H1 (cell line): ENCODE measurements at regions not wholly inside any gene's neighbourhood (a gene's known extent, or its start where the extent isn't known, plus 50 kb on each side); places are given as distances from the start of the nearest gene placed in this dataset.

Experiments used
- CTCF ChIA-PET: fragments of 300-600 bp; sonication (Branson Sonifier 250); formaldehyde crosslinking; loops from one replicate; lab custom pipeline; 2021; ENCODE audit not compliant: partially characterized antibody; lab: Charles Lee
- POLR2A ChIA-PET: fragments of 300-600 bp; sonication (Branson Sonifier 250); formaldehyde crosslinking; loops from one replicate; lab custom pipeline; 2021; ENCODE audit warnings: inconsistent platforms; ENCODE audit not compliant: partially characterized antibody; lab: Charles Lee
- DNase-seq, 2 experiments: peaks; one replicate each; pipeline versions ENCODE4 v3.0.0 to v3.0.0-alpha.2; 2010 to 2022; ENCODE audit warnings: low spot score in 2 of 2, low read depth in 1 of 2, mixed read lengths in 1 of 2
- FAIRE-seq: peaks from 2 replicates; lab custom pipeline; 2011; peaks lifted over from hg19 to GRCh38; lab: Jason Lieb, UNC
- H2AFZ ChIP-seq: 2 replicates; pipeline ENCODE4 v1.8.1; 2012; ENCODE audit warnings: low read length, inconsistent platforms
- H2AK5ac ChIP-seq: 2 replicates; pipeline ENCODE4 v1.6.1; 2013; ENCODE audit warnings: low read depth, low read length
- H2BK120ac ChIP-seq: replicated peaks from 2 replicates; pipeline ENCODE3; 2013; ENCODE audit warnings: low read depth, low read length, inconsistent platforms
- H2BK12ac ChIP-seq: 2 replicates; pipeline ENCODE4 v1.6.1; 2013; ENCODE audit warnings: low read depth, low read length
- H2BK15ac ChIP-seq: 2 replicates; pipeline ENCODE4 v1.6.1; 2013; ENCODE audit warnings: low read length
- H2BK20ac ChIP-seq: 2 replicates; pipeline ENCODE4 v1.6.1; 2013; ENCODE audit warnings: low read length
- H2BK5ac ChIP-seq: 2 replicates; pipeline ENCODE4 v1.6.1; 2013; ENCODE audit warnings: low read depth, low read length
- H3K14ac ChIP-seq: 2 replicates; pipeline ENCODE4 v1.6.1; 2013; ENCODE audit warnings: inconsistent platforms; ENCODE audit not compliant: insufficient read length
- H3K18ac ChIP-seq: 2 replicates; pipeline ENCODE4 v1.6.1; 2013; ENCODE audit warnings: low read length; ENCODE audit errors: extremely low read depth
- H3K23ac ChIP-seq: 2 replicates; pipeline ENCODE4 v1.6.1; 2013; ENCODE audit warnings: inconsistent platforms; ENCODE audit not compliant: insufficient read length
- H3K23me2 ChIP-seq: 2 replicates; pipeline ENCODE4 v1.6.1; 2013; ENCODE audit warnings: low read depth, low read length
- H3K27ac ChIP-seq: 2 replicates; pipeline ENCODE4 v1.6.1; 2011; ENCODE audit warnings: low read depth, low read length, inconsistent platforms
- H3K27me3 ChIP-seq, 4 experiments: replicated peaks in 1 of 4; 1 replicate in 1 of 4; 2 replicates in 3 of 4; pipeline versions ENCODE4 v1.6.1 to v1.8.1; 2011 to 2013; ENCODE audit warnings: low read length in 3 of 4, mild to moderate bottlenecking in 3 of 4, inconsistent platforms in 2 of 4, mixed read lengths in 2 of 4, moderate library complexity in 1 of 4; ENCODE audit not compliant: control insufficient read depth in 3 of 4, insufficient read depth in 3 of 4; ENCODE audit errors: extremely low read depth in 1 of 4
- H3K36me3 ChIP-seq, 4 experiments: 2 replicates each; pipeline versions ENCODE4 v1.6.1 to v1.8.1; 2011 to 2013; ENCODE audit warnings: mild to moderate bottlenecking in 4 of 4, low read length in 3 of 4, moderate library complexity in 2 of 4, control low read depth in 1 of 4, inconsistent platforms in 1 of 4; ENCODE audit not compliant: insufficient read depth in 4 of 4, control insufficient read depth in 2 of 4
- H3K4ac ChIP-seq: replicated peaks from 2 replicates; pipeline ENCODE3; 2013; ENCODE audit warnings: low read length, low read depth, mixed read lengths, inconsistent platforms; ENCODE audit not compliant: insufficient read length
- H3K4me1 ChIP-seq, 4 experiments: replicated peaks in 1 of 4; 1 replicate in 1 of 4; 2 replicates in 3 of 4; pipeline versions ENCODE4 v1.6.1 to v1.8.1; 2011 to 2013; ENCODE audit warnings: low read length in 3 of 4, inconsistent platforms in 2 of 4, mixed read lengths in 1 of 4; ENCODE audit not compliant: insufficient read depth in 4 of 4, control insufficient read depth in 3 of 4
- H3K4me2 ChIP-seq, 2 experiments: 2 replicates each; pipeline versions ENCODE4 v1.6.1 to v1.8.1; 2011 to 2013; ENCODE audit warnings: low read depth in 2 of 2, low read length in 2 of 2, control low read depth in 1 of 2, inconsistent platforms in 1 of 2, mild to moderate bottlenecking in 1 of 2; ENCODE audit not compliant: insufficient read depth in 1 of 2
- H3K4me3 ChIP-seq, 4 experiments: fragments of 200-600, 300-600 bp in 1 of 4; sonication (generic), shearing (Covaris generic), sonication (Bioruptor Twin) in 1 of 4; 2 replicates each; pipeline versions ENCODE4 v1.5.1 to v1.8.1; 2011 to 2016; ENCODE audit warnings: low read length in 4 of 4, low read depth in 3 of 4, control low read depth in 2 of 4, inconsistent platforms in 2 of 4, mild to moderate bottlenecking in 2 of 4, mixed read lengths in 1 of 4, moderate library complexity in 1 of 4; ENCODE audit not compliant: insufficient read depth in 2 of 4; ENCODE audit errors: extremely low read depth in 1 of 4
- H3K56ac ChIP-seq: replicated peaks from 2 replicates; pipeline ENCODE3; 2013; ENCODE audit warnings: low read depth, mild to moderate bottlenecking, mixed read lengths, low read length, inconsistent platforms; ENCODE audit not compliant: insufficient read length
- H3K79me1 ChIP-seq: 2 replicates; pipeline ENCODE4 v1.6.1; 2013; ENCODE audit warnings: low read depth, low read length, control low read depth
- H3K79me2 ChIP-seq, 2 experiments: 2 replicates each; pipeline versions ENCODE4 v1.6.1 to v1.8.1; 2012 to 2013; ENCODE audit warnings: low read length in 2 of 2, mild to moderate bottlenecking in 2 of 2, inconsistent platforms in 1 of 2; ENCODE audit not compliant: insufficient read depth in 2 of 2, control insufficient read depth in 1 of 2
- H3K9ac ChIP-seq, 4 experiments: replicated peaks in 1 of 4; 1 replicate in 1 of 4; 2 replicates in 3 of 4; pipeline versions ENCODE4 v1.6.1 to v1.8.1; 2011 to 2013; ENCODE audit warnings: low read depth in 3 of 4, low read length in 3 of 4, control low read depth in 2 of 4, mild to moderate bottlenecking in 2 of 4, moderate library complexity in 2 of 4, inconsistent platforms in 1 of 4; ENCODE audit errors: extremely low read depth in 1 of 4
- H3K9me3 ChIP-seq, 2 experiments: 2 replicates each; pipeline versions ENCODE4 v1.6.1 to v1.8.1; 2012 to 2013; ENCODE audit warnings: mild to moderate bottlenecking in 2 of 2, moderate library complexity in 2 of 2, control low read depth in 1 of 2, inconsistent platforms in 1 of 2, low read depth in 1 of 2, low read length in 1 of 2, mixed read lengths in 1 of 2; ENCODE audit not compliant: insufficient read depth in 2 of 2
- H4K20me1 ChIP-seq, 2 experiments: replicated peaks in 1 of 2; 2 replicates each; pipeline versions ENCODE3 to v1.8.1; 2011 to 2013; ENCODE audit warnings: inconsistent platforms in 2 of 2, low read length in 2 of 2, mild to moderate bottlenecking in 1 of 2; ENCODE audit not compliant: insufficient read depth in 2 of 2, control insufficient read depth in 1 of 2
- H4K5ac ChIP-seq: 2 replicates; pipeline ENCODE4 v1.6.1; 2013; ENCODE audit warnings: low read length, low read depth, mixed read lengths, inconsistent platforms; ENCODE audit not compliant: insufficient read length
- H4K8ac ChIP-seq: 2 replicates; pipeline ENCODE4 v1.8.0; 2013; ENCODE audit warnings: mild to moderate bottlenecking, moderate library complexity, low read length, inconsistent platforms; ENCODE audit not compliant: insufficient read depth; ENCODE audit errors: extremely low read depth
- H4K91ac ChIP-seq: replicated peaks from 2 replicates; pipeline ENCODE3; 2013; ENCODE audit warnings: low read length, mixed read lengths, inconsistent platforms; ENCODE audit not compliant: insufficient read length
- CBX5 ChIP-seq: fragments of 300-800, 300-1000 bp; sonication (generic); IDR thresholded peaks from 2 replicates; pipeline ENCODE4 v1.7.1; 2016; ENCODE audit warnings: antibody characterized with exemption, low read length, low read depth
- FOSL1 ChIP-seq: IDR thresholded peaks from 2 replicates; pipeline ENCODE4 v1.6.1; 2011; ENCODE audit warnings: mild to moderate bottlenecking, low read depth, low read length, moderate library complexity; ENCODE audit not compliant: insufficient read depth
- GABPA ChIP-seq: IDR thresholded peaks from 2 replicates; pipeline ENCODE4 v1.6.1; 2011; ENCODE audit warnings: mild to moderate bottlenecking, low read length, moderate library complexity, borderline replicate concordance; ENCODE audit not compliant: insufficient read depth
- HDAC2 ChIP-seq, 2 experiments: fragments of 300-600 bp in 1 of 2; sonication (generic) in 1 of 2; IDR thresholded peaks; 2 replicates each; pipeline ENCODE4 v1.6.1; 2011 to 2012; ENCODE audit warnings: low read depth in 2 of 2, low read length in 2 of 2, mild to moderate bottlenecking in 2 of 2, moderate library complexity in 2 of 2, borderline replicate concordance in 1 of 2, inconsistent platforms in 1 of 2
- JUN ChIP-seq: IDR thresholded peaks from 2 replicates; pipeline ENCODE4 v1.6.1; 2011; ENCODE audit warnings: low read depth, mild to moderate bottlenecking, improper control_type of control experiment, low read length
- MAX ChIP-seq: IDR thresholded peaks from 2 replicates; pipeline ENCODE4 v1.6.1; 2012; ENCODE audit warnings: inconsistent platforms
- POU5F1 ChIP-seq: IDR thresholded peaks from 2 replicates; pipeline ENCODE4 v1.6.1; 2011; ENCODE audit warnings: low read depth, mild to moderate bottlenecking, low read length, moderate library complexity
- SRF ChIP-seq: IDR thresholded peaks from 2 replicates; pipeline ENCODE4 v1.6.1; 2011; ENCODE audit warnings: mild to moderate bottlenecking, low read depth, low read length, moderate library complexity
- SUZ12 ChIP-seq: fragments of 200-600 bp; sonication (generic); IDR thresholded peaks from 2 replicates; pipeline ENCODE4 v1.6.1; 2012; ENCODE audit warnings: mild to moderate bottlenecking, inconsistent platforms, low read length, moderate library complexity, mixed read lengths
- YY1 ChIP-seq: IDR thresholded peaks from 2 replicates; pipeline ENCODE4 v1.6.1; 2011; ENCODE audit warnings: low read depth, mild to moderate bottlenecking, low read length
- WGBS, 2 experiments: shearing (Covaris generic) in 1 of 2; methylation state at CpG; one replicate each; pipeline versions ENCODE4 v1.1.6 to v1.1.7; 2013 to 2015; ENCODE audit warnings: low lambda C conversion rate in 2 of 2, mixed read lengths in 2 of 2, inconsistent platforms in 1 of 2, low coverage in 1 of 2, missing lambda C conversion rate in 1 of 2; ENCODE audit not compliant: insufficient replicate concordance in 2 of 2, insufficient coverage in 1 of 2, insufficient read length in 1 of 2; ENCODE audit errors: extremely low coverage in 1 of 2, missing lambda C conversion rate in 1 of 2; 5-methylcytosine and 5-hydroxymethylcytosine counted together

DNA sequence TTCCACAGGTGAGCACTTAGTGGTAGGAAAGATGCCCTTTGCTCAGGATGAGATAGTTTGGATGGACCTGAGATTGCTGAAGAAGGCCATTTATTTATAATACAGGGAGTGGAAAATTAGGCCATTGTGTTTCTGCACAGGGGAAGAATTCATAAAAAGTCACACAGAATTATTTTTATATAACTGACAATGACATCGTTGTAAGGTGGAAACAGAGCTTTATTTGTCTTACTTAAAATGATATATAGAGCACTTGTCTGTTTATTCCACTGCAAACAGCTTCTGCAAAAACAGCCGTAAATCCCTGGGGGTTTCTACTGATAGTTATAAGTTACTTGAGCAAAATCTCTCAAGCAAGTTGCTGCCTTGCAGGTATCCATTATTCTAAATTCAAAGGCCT, 158.1 kb upstream of the ZNF521 start:
- Histone ChIP-seq H4K20me1 (no peaks in the 10 kb centered on the region), H4K5ac (no peak overlapping the region), H3K4me1 (no peaks in the 10 kb centered on the region)
- TF ChIP-seq POU5F1 (no peak), SRF (no peak), YY1 (no peak), HDAC2 (IDR thresholded peaks at IDR 0.05; ENCODE audit: borderline replicate concordance in 1 of 2, low read depth in 2 of 2, low read length in 2 of 2) (no peak), JUN (no peak), GABPA (no peak), SUZ12 (no peak), CBX5 (no peak), FOSL1 (no peak), MAX (no peak)
- TF ChIP-seq, all 59 proteins: peak for 0
- ChIA-PET CTCF (no interaction called here), POLR2A (no interaction called here)
- no peaks in the 10 kb centered on the region for H3K79me2 ChIP-seq
- no peaks in the 10 kb centered on the region for H3K23me2 ChIP-seq
- no peak overlapping the region for H4K91ac ChIP-seq
- H3K23ac ChIP-seq = no peak overlapping the region
- no peak overlapping the region for H3K9ac ChIP-seq
- no peak overlapping the region for H3K27ac ChIP-seq
- DNase-seq (no peak), FAIRE-seq (no peak)
- no peak overlapping the region for H3K4ac ChIP-seq
- H3K14ac ChIP-seq = no peak overlapping the region
- H2AK5ac ChIP-seq = no peak overlapping the region
- H2BK15ac ChIP-seq = no peak overlapping the region
- H3K9me3 ChIP-seq = no peaks in the 10 kb centered on the region
- H3K4me3 ChIP-seq = no peak overlapping the region
- H4K8ac ChIP-seq = no peak overlapping the region
- H2BK20ac ChIP-seq = no peak overlapping the region
- H3K4me2 ChIP-seq = no peak overlapping the region
- H2BK120ac ChIP-seq = no peak overlapping the region
- H2BK5ac ChIP-seq = no peak overlapping the region
- H2AFZ ChIP-seq = no peak overlapping the region
- no peak overlapping the region for H2BK12ac ChIP-seq
- no peak overlapping the region for H3K18ac ChIP-seq
- H3K36me3 ChIP-seq = no peaks in the 10 kb centered on the region
- H3K79me1 ChIP-seq = no peaks in the 10 kb centered on the region
- 93% methylated on average over 2 of the region's 2 CpGs; no CpG with 5 or more reads in 1 of the 2 experiments for WGBS, 2 experiments
- H3K56ac ChIP-seq = no peak overlapping the region
- no peaks in the 10 kb centered on the region for H3K27me3 ChIP-seq
